HG03025 (cell line): ENCODE measurements at regions not wholly inside any gene's neighbourhood (a gene's known extent, or its start where the extent isn't known, plus 50 kb on each side); places are given as distances from the start of the nearest gene placed in this dataset.

Source experiments
- ATAC-seq: cut with Tn5 transposase; IDR thresholded peaks from one replicate; pipeline ENCODE4 v1.9.1; 2021; ENCODE audit warnings: mild to moderate bottlenecking, moderate library complexity; ENCODE audit not compliant: unreplicated experiment, low FRiP score

- no peak for ATAC-seq
These were observed 270.1 kb downstream of the PTTG2 start for GRCh38 chr4:38230121-38230801.

GRCh38 chr4:38230821-38231563 is 270.8 kb downstream of the PTTG2 start:
- no peak for ATAC-seq

- no peak for ATAC-seq
These were observed 271.4 kb downstream of the PTTG2 start for GRCh38 chr4:38231626-38232025.

GRCh38 chr4:38232741-38233140 is 272.5 kb downstream of the PTTG2 start:
- no peak for ATAC-seq

GRCh38 chr4:38233727-38234480 is 273.7 kb downstream of the PTTG2 start:
- ATAC-seq = no peak

GRCh38 chr4:38235354-38235753 is 275.2 kb downstream of the PTTG2 start:
- ATAC-seq = no peak

GRCh38 chr4:38236003-38236402 is 275.8 kb downstream of the PTTG2 start:
- no peak for ATAC-seq

- no peak for ATAC-seq
These were observed 276.3 kb downstream of the PTTG2 start for GRCh38 chr4:38236503-38236902.

- no peak for ATAC-seq
These were observed 276.9 kb downstream of the PTTG2 start for GRCh38 chr4:38237139-38237538.

- no peak for ATAC-seq
These were observed 281.3 kb downstream of the PTTG2 start for GRCh38 chr4:38241541-38241940.

- ATAC-seq = no peak
These were observed 281.9 kb downstream of the PTTG2 start for GRCh38 chr4:38242101-38242500.

- ATAC-seq = no peak
These were observed 282.7 kb downstream of the PTTG2 start for GRCh38 chr4:38242822-38243387.

GRCh38 chr4:38243388-38244053 is 283.3 kb downstream of the PTTG2 start:
- ATAC-seq = no peak

GRCh38 chr4:38254825-38255224 is 294.6 kb downstream of the PTTG2 start:
- ATAC-seq = no peak

- no peak for ATAC-seq
These were observed 295.4 kb downstream of the PTTG2 start for GRCh38 chr4:38255572-38255971.

- ATAC-seq = no peak
These were observed 306.4 kb downstream of the PTTG2 start for GRCh38 chr4:38266616-38267015.

GRCh38 chr4:38268108-38268820 is 308.1 kb downstream of the PTTG2 start:
- no peak for ATAC-seq

GRCh38 chr4:38268837-38269236 is 308.6 kb downstream of the PTTG2 start:
- ATAC-seq = no peak

- no peak for ATAC-seq
These were observed 313.2 kb downstream of the PTTG2 start for GRCh38 chr4:38273407-38273806.
